ENCODE measurements at regions not wholly inside any gene's neighbourhood (a gene's known extent, or its start where the extent isn't known, plus 50 kb on each side); places are given as distances from the start of the nearest gene placed in this dataset.

DNA sequence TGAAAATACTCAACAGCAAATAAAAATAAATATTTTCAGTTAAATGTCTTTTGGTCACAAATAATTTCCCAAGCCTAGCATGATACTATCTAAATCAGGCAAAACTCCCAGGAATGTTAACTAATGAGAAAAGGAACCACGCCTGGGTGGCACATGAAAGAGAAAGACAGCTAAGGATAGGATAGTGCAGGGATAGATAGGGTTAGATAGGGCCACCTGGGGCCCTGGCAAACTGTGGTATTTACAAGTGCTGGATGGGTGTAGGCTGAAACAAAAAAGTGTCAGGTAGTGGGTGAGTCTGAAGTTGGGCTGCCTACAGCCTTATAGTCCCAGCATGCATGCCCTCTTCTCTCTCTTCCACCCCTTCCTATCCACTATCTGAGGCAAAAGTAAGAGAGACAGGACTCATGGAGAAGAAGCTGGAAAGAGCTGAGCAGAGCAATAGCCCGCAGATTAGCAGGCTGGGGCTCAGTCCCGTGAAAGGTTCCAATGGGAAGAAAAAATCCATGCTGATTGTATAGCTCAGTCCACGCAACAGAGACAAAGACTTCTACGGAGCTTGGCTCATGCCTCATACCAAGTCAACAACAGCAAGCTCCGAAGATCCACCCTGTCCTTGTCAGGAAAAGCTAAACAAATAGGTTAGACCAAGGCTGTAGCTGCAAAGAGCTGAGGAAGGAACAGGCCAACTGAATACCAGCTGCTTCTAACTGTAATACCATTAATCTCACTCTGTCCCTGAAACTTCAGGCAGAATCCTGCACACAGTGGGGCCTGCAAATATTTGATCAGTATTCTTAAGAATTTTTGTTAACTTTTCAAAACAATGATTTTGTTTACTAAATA lies 342.1 kb upstream of the ATP11B start:
- Histone ChIP-seq H3K27ac (no peak overlapping the region), H3K36me3 (no peaks in the 10 kb centered on the region), H3K9me3 (no peaks in the 10 kb centered on the region), H3K27me3 (no peaks in the 10 kb centered on the region), H3K4me1 (no peaks in the 10 kb centered on the region), H3K4me3 (no peak overlapping the region)
- DNase-seq = no peak
- intact Hi-C loops (cut with DNase I; ENCODE audit: low total_unique reads) = no loop called here
- no peak for TF ChIP-seq POLR2A (IDR thresholded peaks at IDR 0.05)
- TF ChIP-seq, protein P1, sequence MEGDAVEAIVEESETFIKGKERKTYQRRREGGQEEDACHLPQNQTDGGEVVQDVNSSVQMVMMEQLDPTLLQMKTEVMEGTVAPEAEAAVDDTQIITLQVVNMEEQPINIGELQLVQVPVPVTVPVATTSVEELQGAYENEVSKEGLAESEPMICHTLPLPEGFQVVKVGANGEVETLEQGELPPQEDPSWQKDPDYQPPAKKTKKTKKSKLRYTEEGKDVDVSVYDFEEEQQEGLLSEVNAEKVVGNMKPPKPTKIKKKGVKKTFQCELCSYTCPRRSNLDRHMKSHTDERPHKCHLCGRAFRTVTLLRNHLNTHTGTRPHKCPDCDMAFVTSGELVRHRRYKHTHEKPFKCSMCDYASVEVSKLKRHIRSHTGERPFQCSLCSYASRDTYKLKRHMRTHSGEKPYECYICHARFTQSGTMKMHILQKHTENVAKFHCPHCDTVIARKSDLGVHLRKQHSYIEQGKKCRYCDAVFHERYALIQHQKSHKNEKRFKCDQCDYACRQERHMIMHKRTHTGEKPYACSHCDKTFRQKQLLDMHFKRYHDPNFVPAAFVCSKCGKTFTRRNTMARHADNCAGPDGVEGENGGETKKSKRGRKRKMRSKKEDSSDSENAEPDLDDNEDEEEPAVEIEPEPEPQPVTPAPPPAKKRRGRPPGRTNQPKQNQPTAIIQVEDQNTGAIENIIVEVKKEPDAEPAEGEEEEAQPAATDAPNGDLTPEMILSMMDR (IDR thresholded peaks at IDR 0.05) = no peak

DNA sequence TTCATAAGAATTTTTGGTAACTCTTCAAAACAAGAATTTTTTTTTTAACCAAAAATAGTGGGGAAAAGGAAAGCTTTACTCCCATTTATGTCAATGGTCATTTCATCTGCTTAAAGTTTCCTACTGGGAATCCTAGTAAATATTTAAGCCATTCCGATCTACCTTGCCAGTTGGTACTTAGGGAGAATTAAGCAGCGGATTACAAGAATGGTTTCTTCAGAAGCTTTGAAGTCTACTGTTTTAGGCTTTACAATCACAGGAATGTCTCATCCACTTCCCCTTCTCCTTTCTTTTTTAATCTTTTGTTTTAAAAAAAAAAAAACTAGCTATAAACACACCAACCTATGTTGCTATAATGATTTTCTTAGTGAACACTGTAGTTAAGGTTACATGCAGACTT lies 341.4 kb upstream of the ATP11B start:
- no peaks in the 10 kb centered on the region for H3K4me1 ChIP-seq
- H3K27me3 ChIP-seq = no peaks in the 10 kb centered on the region
- no peaks in the 10 kb centered on the region for H3K36me3 ChIP-seq
- H3K9me3 ChIP-seq = no peaks in the 10 kb centered on the region
- TF ChIP-seq POLR2A (IDR thresholded peaks at IDR 0.05) = no peak
- TF ChIP-seq, protein P1 (IDR thresholded peaks at IDR 0.05) = no peak
- intact Hi-C loops (cut with DNase I; ENCODE audit: low total_unique reads) = no loop called here
- H3K4me3 ChIP-seq = no peak overlapping the region
- no peak for DNase-seq
- no peak overlapping the region for H3K27ac ChIP-seq

DNA sequence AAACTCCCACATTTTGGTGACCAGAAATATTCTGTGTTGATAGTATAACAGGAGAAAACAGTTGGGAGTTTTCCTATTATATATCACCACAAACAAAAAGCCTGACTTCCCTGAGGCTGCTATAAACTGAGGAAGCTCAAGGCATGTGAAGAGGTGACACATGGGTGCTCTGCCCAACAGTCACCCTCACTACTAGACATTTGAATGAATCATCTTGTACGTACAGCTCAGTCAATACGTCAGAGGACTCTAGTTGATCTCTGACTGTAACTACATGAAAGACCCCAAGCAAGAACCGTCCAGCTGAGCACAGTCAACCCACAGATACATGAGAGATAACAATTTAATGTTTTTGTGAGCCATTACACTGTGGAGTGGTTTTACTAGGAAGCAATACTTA lies 338.3 kb upstream of the ATP11B start:
- no peaks in the 10 kb centered on the region for H3K9me3 ChIP-seq
- no peaks in the 10 kb centered on the region for H3K36me3 ChIP-seq
- no peaks in the 10 kb centered on the region for H3K4me1 ChIP-seq
- no peak for DNase-seq
- H3K27ac ChIP-seq = no peak overlapping the region
- H3K4me3 ChIP-seq = no peak overlapping the region
- TF ChIP-seq, protein P1 (IDR thresholded peaks at IDR 0.05) = no peak
- no peak for TF ChIP-seq POLR2A (IDR thresholded peaks at IDR 0.05)
- intact Hi-C loops (cut with DNase I; ENCODE audit: low total_unique reads) = no loop called here
- H3K27me3 ChIP-seq = no peaks in the 10 kb centered on the region

DNA sequence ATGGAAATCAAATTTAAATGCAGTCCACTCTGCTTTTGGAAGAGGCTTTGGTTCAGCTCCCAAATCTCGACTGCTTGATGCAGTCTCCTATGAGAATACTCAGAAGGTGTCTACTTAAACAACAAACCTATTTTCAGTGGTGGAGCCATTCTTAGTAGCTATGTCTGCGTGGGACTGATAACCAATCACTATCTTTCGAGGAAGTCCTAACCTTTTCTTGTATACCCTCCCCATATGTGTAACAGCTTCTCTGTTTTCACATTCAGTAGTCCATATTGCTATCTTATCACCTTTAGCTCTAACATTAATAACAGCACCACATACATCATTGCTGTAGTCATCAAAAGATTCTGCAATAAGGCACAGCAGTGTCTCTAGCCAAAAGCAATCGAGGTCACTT lies 333.0 kb upstream of the ATP11B start:
- TF ChIP-seq POLR2A (IDR thresholded peaks at IDR 0.05) = no peak
- TF ChIP-seq, protein P1 (IDR thresholded peaks at IDR 0.05) = no peak
- intact Hi-C loops (cut with DNase I; ENCODE audit: low total_unique reads) = no loop called here
- no peaks in the 10 kb centered on the region for H3K27me3 ChIP-seq
- no peak overlapping the region for H3K4me3 ChIP-seq
- no peak overlapping the region for H3K27ac ChIP-seq
- no peaks in the 10 kb centered on the region for H3K36me3 ChIP-seq
- no peak for DNase-seq
- no peaks in the 10 kb centered on the region for H3K9me3 ChIP-seq
- no peaks in the 10 kb centered on the region for H3K4me1 ChIP-seq

DNA sequence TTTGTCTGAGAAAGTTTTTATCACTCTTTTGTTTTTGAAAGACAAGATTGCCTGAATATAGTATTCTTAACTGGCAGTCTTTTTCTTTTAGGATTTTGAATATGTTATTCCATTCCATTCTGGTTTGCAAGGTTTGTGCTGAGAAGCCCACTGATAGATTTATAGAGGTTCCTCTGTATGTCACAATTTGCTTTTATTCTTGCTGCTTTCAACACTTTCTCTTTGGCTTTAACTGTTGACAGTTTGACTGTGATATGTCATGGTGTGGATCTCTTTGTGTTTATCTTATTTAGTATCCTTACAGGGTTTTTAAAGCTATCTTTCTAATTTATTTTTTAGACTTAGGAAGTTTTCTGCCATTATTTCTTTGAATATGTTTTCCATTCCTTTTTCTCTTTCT lies 331.2 kb upstream of the ATP11B start:
- Histone ChIP-seq H3K4me3 (no peak overlapping the region), H3K9me3 (no peaks in the 10 kb centered on the region), H3K27me3 (no peaks in the 10 kb centered on the region), H3K36me3 (no peaks in the 10 kb centered on the region), H3K4me1 (no peaks in the 10 kb centered on the region), H3K27ac (no peak overlapping the region)
- TF ChIP-seq, protein P1 (IDR thresholded peaks at IDR 0.05) = no peak
- intact Hi-C loops (cut with DNase I; ENCODE audit: low total_unique reads) = no loop called here
- no peak for DNase-seq

Measured in uterus (tissue), 3 donors.